ENCODE measurements at regions not wholly inside any gene's neighbourhood (a gene's known extent, or its start where the extent isn't known, plus 50 kb on each side); places are given as distances from the start of the nearest gene placed in this dataset.

- Histone ChIP-seq H3K4me2 (ENCODE audit: insufficient read depth, low read length) (no peak overlapping the region), H3K9me3 (replicated peaks; ENCODE audit: control insufficient read depth, insufficient read depth, low read length) (no peaks in the 10 kb centered on the region), H3K4me1 (ENCODE audit: control insufficient read depth, extremely low read depth, insufficient read depth, low read length) (no peaks in the 10 kb centered on the region), H3K9me1 (replicated peaks; ENCODE audit: control insufficient read depth, extremely low read depth, insufficient read depth, low read length) (no peaks in the 10 kb centered on the region), H4K20me1 (replicated peaks; ENCODE audit: control insufficient read depth, extremely low read depth, insufficient read depth, low read length) (no peaks in the 10 kb centered on the region), H3K4me3 (replicated peaks in 1 of 3; ENCODE audit: insufficient read depth in 1 of 3, low read depth in 1 of 3, low read length in 3 of 3) (no peak overlapping the region), H2AFZ (ENCODE audit: low read depth, low read length) (no peak overlapping the region), H3K9ac (replicated peaks; ENCODE audit: extremely low read depth, insufficient read depth, low read length) (no peak overlapping the region), H3K27ac (ENCODE audit: insufficient read depth, low read depth, low read length) (no peak overlapping the region), H3K79me2 (ENCODE audit: control insufficient read depth, insufficient read depth, low read length) (no peaks in the 10 kb centered on the region), H3K27me3 (ENCODE audit: control insufficient read depth in 2 of 2, insufficient read depth in 2 of 2, low read length in 2 of 2) (peaks cover 0 to 5% of the 10 kb centered on the region in 2 experiments), H3K36me3 (ENCODE audit: control insufficient read depth in 2 of 2, extremely low read depth in 1 of 2, insufficient read depth in 2 of 2, low read length in 2 of 2) (no peaks in the 10 kb centered on the region)
- CTCF ChIA-PET = no interaction called here
- intact Hi-C loops (cut with micrococcal nuclease) = no loop called here
- dilution Hi-C loops (cut with MboI; ENCODE audit: extremely low pct_ligation_motif_present, low sequenced_read_pairs) = no loop called here
- POLR2A ChIA-PET = no interaction called here
- no peak for TF ChIP-seq CTCF (IDR thresholded peaks at IDR 0.05; ENCODE audit: extremely low read depth in 1 of 2, insufficient read depth in 1 of 2, low read depth in 1 of 2, low read length in 2 of 2)
- TF ChIP-seq MYC (IDR thresholded peaks at IDR 0.05; ENCODE audit: low read depth, low read length) = no peak
- TF ChIP-seq EZH2 (IDR thresholded peaks at IDR 0.05; ENCODE audit: borderline replicate concordance, low read depth, low read length, severe bottlenecking) = no peak
- no peak for TF ChIP-seq JUN (IDR thresholded peaks at IDR 0.05; ENCODE audit: borderline replicate concordance, insufficient read depth, insufficient read length, low read depth)
- no peak for TF ChIP-seq MAX (IDR thresholded peaks at IDR 0.05; ENCODE audit: insufficient read depth, insufficient read length)
- TF ChIP-seq GATA2 (IDR thresholded peaks at IDR 0.05; ENCODE audit: insufficient read depth, insufficient read length, low read depth, low read length) = no peak
- TF ChIP-seq POLR2A (IDR thresholded peaks at IDR 0.05; ENCODE audit: low read depth, low read length) = no peak
- TF ChIP-seq FOS (IDR thresholded peaks at IDR 0.05; ENCODE audit: borderline replicate concordance, insufficient read depth, low read length) = no peak
- no peak for TF ChIP-seq POLR2AphosphoS5 (IDR thresholded peaks at IDR 0.05; ENCODE audit: insufficient read depth, low read depth, low read length)
- FAIRE-seq (no peak), DNase-seq (ENCODE audit: low read depth, low spot score) (no peak)
- BruUV-seq (replicated peaks) = no TSS peak
Observed at GRCh38 chr5:67610186-67610912, 413.8 kb upstream of the CD180 start.

Measured in endothelial cell of umbilical vein (primary cell).